HEK293 (cell line): ENCODE measurements at regions not wholly inside any gene's neighbourhood (a gene's known extent, or its start where the extent isn't known, plus 50 kb on each side); places are given as distances from the start of the nearest gene placed in this dataset.

Source experiments
- BCL11A ChIP-seq: fragments of 450-650 bp; formaldehyde crosslinking; IDR thresholded peaks from 2 replicates; pipeline ENCODE4 v1.5.1; 2016; ENCODE audit warnings: low read depth, missing biosample characterization, missing genetic modification characterization
- EGR2 ChIP-seq: fragments of 450-650 bp; formaldehyde crosslinking; IDR thresholded peaks from 2 replicates; pipeline ENCODE4 v1.5.1; 2016; ENCODE audit warnings: low read depth, missing biosample characterization, missing genetic modification characterization
- HOXA7 ChIP-seq: sonication (generic); formaldehyde crosslinking; IDR thresholded peaks from 2 replicates; pipeline ENCODE4 v1.8.1; 2022; ENCODE audit warnings: missing genetic modification reagents, borderline replicate concordance
- KLF1 ChIP-seq: fragments of 450-650 bp; formaldehyde crosslinking; IDR thresholded peaks from 2 replicates; pipeline ENCODE4 v1.5.1; 2016; ENCODE audit warnings: missing biosample characterization, missing genetic modification characterization
- KLF10 ChIP-seq: fragments of 450-650 bp; IDR thresholded peaks from 2 replicates; pipeline ENCODE4 v1.5.1; 2018; ENCODE audit warnings: missing biosample characterization, mild to moderate bottlenecking, missing genetic modification characterization
- KLF9 ChIP-seq: fragments of 450-650 bp; formaldehyde crosslinking; IDR thresholded peaks from 2 replicates; pipeline ENCODE4 v1.5.1; 2016; ENCODE audit warnings: missing biosample characterization, missing genetic modification characterization, low read depth
- MEIS1 ChIP-seq: sonication (generic); formaldehyde crosslinking; IDR thresholded peaks from 2 replicates; pipeline ENCODE4 v1.8.1; 2022; ENCODE audit warnings: missing genetic modification reagents, mild to moderate bottlenecking, borderline replicate concordance
- PRDM1 ChIP-seq: fragments of 450-650 bp; formaldehyde crosslinking; IDR thresholded peaks from 2 replicates; pipeline ENCODE4; 2016; ENCODE audit warnings: missing biosample characterization, missing genetic modification characterization
- PRDM6 ChIP-seq: fragments of 450-650 bp; formaldehyde crosslinking; IDR thresholded peaks from 2 replicates; pipeline ENCODE4 v1.5.1; 2017; ENCODE audit warnings: missing biosample characterization, missing genetic modification characterization
- ZBTB1 ChIP-seq: fragments of 450-650 bp; formaldehyde crosslinking; IDR thresholded peaks from 2 replicates; pipeline ENCODE4 v1.5.1; 2016; ENCODE audit warnings: missing biosample characterization, missing genetic modification characterization
- ZBTB10 ChIP-seq: fragments of 450-650 bp; formaldehyde crosslinking; IDR thresholded peaks from 2 replicates; pipeline ENCODE4 v1.5.1; 2016; ENCODE audit warnings: missing biosample characterization, missing genetic modification characterization
- ZBTB6 ChIP-seq: fragments of 450-650 bp; formaldehyde crosslinking; IDR thresholded peaks from 2 replicates; pipeline ENCODE4 v1.5.1; 2017; ENCODE audit warnings: missing biosample characterization, missing genetic modification characterization
- ZNF16 ChIP-seq: fragments of 450-650 bp; formaldehyde crosslinking; IDR thresholded peaks from 2 replicates; pipeline ENCODE4 v1.5.1; 2016; ENCODE audit warnings: low read depth, missing biosample characterization, missing genetic modification characterization
- ZNF211 ChIP-seq: fragments of 450-650 bp; formaldehyde crosslinking; IDR thresholded peaks from 2 replicates; pipeline ENCODE4 v1.5.1; 2016; ENCODE audit warnings: low read depth, missing biosample characterization, missing genetic modification characterization
- ZNF335 ChIP-seq: fragments of 450-650 bp; formaldehyde crosslinking; conservative IDR thresholded peaks from 2 replicates; pipeline ENCODE4 v1.5.1; 2016; ENCODE audit warnings: missing biosample characterization, missing genetic modification characterization
- ZNF416 ChIP-seq: fragments of 450-650 bp; formaldehyde crosslinking; IDR thresholded peaks from 2 replicates; pipeline ENCODE4 v1.5.1; 2016; ENCODE audit warnings: missing biosample characterization, missing genetic modification characterization
- ZNF433 ChIP-seq: fragments of 450-650 bp; formaldehyde crosslinking; IDR thresholded peaks from 2 replicates; pipeline ENCODE4 v1.5.1; 2016; ENCODE audit warnings: missing biosample characterization, missing genetic modification characterization, low read depth
- ZNF548 ChIP-seq: fragments of 450-650 bp; formaldehyde crosslinking; IDR thresholded peaks from 2 replicates; pipeline ENCODE4 v1.5.1; 2016; ENCODE audit warnings: missing biosample characterization, missing genetic modification characterization
- ZNF621 ChIP-seq: fragments of 450-650 bp; formaldehyde crosslinking; IDR thresholded peaks from 2 replicates; pipeline ENCODE4 v1.5.1; 2017; ENCODE audit warnings: missing biosample characterization, missing genetic modification characterization
- ZNF624 ChIP-seq: fragments of 450-650 bp; formaldehyde crosslinking; IDR thresholded peaks from 2 replicates; pipeline ENCODE4 v1.5.1; 2017; ENCODE audit warnings: missing biosample characterization, missing genetic modification characterization
- ZNF626 ChIP-seq: fragments of 450-650 bp; sonication (Bioruptor Pico); formaldehyde crosslinking; IDR thresholded peaks from 2 replicates; pipeline ENCODE4 v1.5.1; 2018; ENCODE audit warnings: missing biosample characterization, missing genetic modification characterization, inconsistent platforms
- ZNF629 ChIP-seq: fragments of 450-650 bp; formaldehyde crosslinking; IDR thresholded peaks from 2 replicates; pipeline ENCODE4 v1.5.1; 2017; ENCODE audit warnings: missing biosample characterization, missing genetic modification characterization
- ZNF692 ChIP-seq: fragments of 450-650 bp; formaldehyde crosslinking; IDR thresholded peaks from 2 replicates; pipeline ENCODE4 v1.5.1; 2016; ENCODE audit warnings: missing biosample characterization, missing genetic modification characterization
- ZNF777 ChIP-seq: fragments of 450-650 bp; formaldehyde crosslinking; IDR thresholded peaks from 2 replicates; pipeline ENCODE4 v1.5.1; 2017; ENCODE audit warnings: missing biosample characterization, missing genetic modification characterization, borderline replicate concordance
- ZSCAN18 ChIP-seq: fragments of 450-650 bp; formaldehyde crosslinking; IDR thresholded peaks from 2 replicates; pipeline ENCODE4 v1.5.1; 2016; ENCODE audit warnings: missing biosample characterization, missing genetic modification characterization
- TF ChIP-seq, protein P1 (sequence below): fragments of 450-650 bp; formaldehyde crosslinking; IDR thresholded peaks from 2 replicates; pipeline ENCODE4 v1.5.1; 2016; ENCODE audit warnings: missing biosample characterization, missing genetic modification characterization, borderline replicate concordance
- TF ChIP-seq, protein P2 (sequence below): fragments of 450-650 bp; formaldehyde crosslinking; IDR thresholded peaks from 2 replicates; pipeline ENCODE4 v1.5.1; 2016; ENCODE audit warnings: missing biosample characterization, missing genetic modification characterization, low read depth

- TF ChIP-seq ZNF692 (tag by site-specific recombination), result 0 out of 2 replicates have a peak, but pooled peaks have one; percentile 24
- peak; percentile 59 for TF ChIP-seq BCL11A (tag by site-specific recombination)
- no peak for TF ChIP-seq ZNF548 (tag by site-specific recombination)
- no peak for TF ChIP-seq ZBTB10 (tag by site-specific recombination)
- TF ChIP-seq ZNF629 (tag by site-specific recombination), result peak; percentile 94
- TF ChIP-seq ZNF16, result peak; percentile 88
- peak; percentile 78; the same call in 1 of the 2 replicates for TF ChIP-seq KLF1
- no peak for TF ChIP-seq ZBTB6 (tag by site-specific recombination)
- no peak for TF ChIP-seq KLF9 (tag by site-specific recombination)
- no peak for TF ChIP-seq ZNF433
- TF ChIP-seq EGR2 (tag by site-specific recombination), result peak; percentile 97
- no peak for TF ChIP-seq MEIS1 (CRISPR knock-in tag)
- no peak for TF ChIP-seq HOXA7 (CRISPR knock-in tag)
- TF ChIP-seq PRDM1 (tag by site-specific recombination), result no peak
- no peak for TF ChIP-seq ZNF626 (tag by site-specific recombination)
- TF ChIP-seq ZNF777 (tag by site-specific recombination), result no peak
- TF ChIP-seq ZBTB1 (tag by site-specific recombination), result peak; percentile 14; the same call in 1 of the 2 replicates
- TF ChIP-seq ZNF416 (tag by site-specific recombination), result no peak
- no peak for TF ChIP-seq ZNF621 (tag by site-specific recombination)
- TF ChIP-seq ZNF211 (tag by site-specific recombination), result no peak
- TF ChIP-seq KLF10, result peak; percentile 73
- TF ChIP-seq PRDM6 (tag by site-specific recombination), result peak; percentile 35; the same call in 1 of the 2 replicates
- TF ChIP-seq, protein P1, sequence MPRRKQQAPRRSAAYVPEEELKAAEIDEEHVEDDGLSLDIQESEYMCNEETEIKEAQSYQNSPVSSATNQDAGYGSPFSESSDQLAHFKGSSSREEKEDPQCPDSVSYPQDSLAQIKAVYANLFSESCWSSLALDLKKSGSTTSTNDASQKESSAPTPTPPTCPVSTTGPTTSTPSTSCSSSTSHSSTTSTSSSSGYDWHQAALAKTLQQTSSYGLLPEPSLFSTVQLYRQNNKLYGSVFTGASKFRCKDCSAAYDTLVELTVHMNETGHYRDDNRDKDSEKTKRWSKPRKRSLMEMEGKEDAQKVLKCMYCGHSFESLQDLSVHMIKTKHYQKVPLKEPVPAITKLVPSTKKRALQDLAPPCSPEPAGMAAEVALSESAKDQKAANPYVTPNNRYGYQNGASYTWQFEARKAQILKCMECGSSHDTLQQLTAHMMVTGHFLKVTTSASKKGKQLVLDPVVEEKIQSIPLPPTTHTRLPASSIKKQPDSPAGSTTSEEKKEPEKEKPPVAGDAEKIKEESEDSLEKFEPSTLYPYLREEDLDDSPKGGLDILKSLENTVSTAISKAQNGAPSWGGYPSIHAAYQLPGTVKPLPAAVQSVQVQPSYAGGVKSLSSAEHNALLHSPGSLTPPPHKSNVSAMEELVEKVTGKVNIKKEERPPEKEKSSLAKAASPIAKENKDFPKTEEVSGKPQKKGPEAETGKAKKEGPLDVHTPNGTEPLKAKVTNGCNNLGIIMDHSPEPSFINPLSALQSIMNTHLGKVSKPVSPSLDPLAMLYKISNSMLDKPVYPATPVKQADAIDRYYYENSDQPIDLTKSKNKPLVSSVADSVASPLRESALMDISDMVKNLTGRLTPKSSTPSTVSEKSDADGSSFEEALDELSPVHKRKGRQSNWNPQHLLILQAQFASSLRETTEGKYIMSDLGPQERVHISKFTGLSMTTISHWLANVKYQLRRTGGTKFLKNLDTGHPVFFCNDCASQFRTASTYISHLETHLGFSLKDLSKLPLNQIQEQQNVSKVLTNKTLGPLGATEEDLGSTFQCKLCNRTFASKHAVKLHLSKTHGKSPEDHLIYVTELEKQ, result peak; percentile 58
- TF ChIP-seq ZNF624, result no peak
- TF ChIP-seq, protein P2, sequence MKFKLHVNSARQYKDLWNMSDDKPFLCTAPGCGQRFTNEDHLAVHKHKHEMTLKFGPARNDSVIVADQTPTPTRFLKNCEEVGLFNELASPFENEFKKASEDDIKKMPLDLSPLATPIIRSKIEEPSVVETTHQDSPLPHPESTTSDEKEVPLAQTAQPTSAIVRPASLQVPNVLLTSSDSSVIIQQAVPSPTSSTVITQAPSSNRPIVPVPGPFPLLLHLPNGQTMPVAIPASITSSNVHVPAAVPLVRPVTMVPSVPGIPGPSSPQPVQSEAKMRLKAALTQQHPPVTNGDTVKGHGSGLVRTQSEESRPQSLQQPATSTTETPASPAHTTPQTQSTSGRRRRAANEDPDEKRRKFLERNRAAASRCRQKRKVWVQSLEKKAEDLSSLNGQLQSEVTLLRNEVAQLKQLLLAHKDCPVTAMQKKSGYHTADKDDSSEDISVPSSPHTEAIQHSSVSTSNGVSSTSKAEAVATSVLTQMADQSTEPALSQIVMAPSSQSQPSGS, result no peak
- no peak for TF ChIP-seq ZNF335 (tag by site-specific recombination)
- no peak for TF ChIP-seq ZSCAN18 (tag by site-specific recombination)
Observed at GRCh38 chr1:93779540-93780165, 98.0 kb upstream of the BCAR3 start (continued).
